Fibroblast of mammary gland (primary cell): ENCODE measurements at regions not wholly inside any gene's neighbourhood (a gene's known extent, or its start where the extent isn't known, plus 50 kb on each side); places are given as distances from the start of the nearest gene placed in this dataset.

ENCODE experiments used
- DNase-seq: peaks from one replicate; pipeline ENCODE4 v3.0.0-alpha.2; 2010; ENCODE audit warnings: low read depth
- H3K4me3 ChIP-seq: 2 replicates; pipeline ENCODE4 v1.5.1; 2011; ENCODE audit warnings: low read depth, mild to moderate bottlenecking, low read length, moderate library complexity; ENCODE audit not compliant: control insufficient read depth
- TF ChIP-seq, protein P1 (sequence below): conservative IDR thresholded peaks from 2 replicates; pipeline ENCODE4 v1.5.1; 2011; ENCODE audit warnings: low read depth, low read length, inconsistent platforms; ENCODE audit not compliant: control insufficient read depth, insufficient read depth

DNA sequence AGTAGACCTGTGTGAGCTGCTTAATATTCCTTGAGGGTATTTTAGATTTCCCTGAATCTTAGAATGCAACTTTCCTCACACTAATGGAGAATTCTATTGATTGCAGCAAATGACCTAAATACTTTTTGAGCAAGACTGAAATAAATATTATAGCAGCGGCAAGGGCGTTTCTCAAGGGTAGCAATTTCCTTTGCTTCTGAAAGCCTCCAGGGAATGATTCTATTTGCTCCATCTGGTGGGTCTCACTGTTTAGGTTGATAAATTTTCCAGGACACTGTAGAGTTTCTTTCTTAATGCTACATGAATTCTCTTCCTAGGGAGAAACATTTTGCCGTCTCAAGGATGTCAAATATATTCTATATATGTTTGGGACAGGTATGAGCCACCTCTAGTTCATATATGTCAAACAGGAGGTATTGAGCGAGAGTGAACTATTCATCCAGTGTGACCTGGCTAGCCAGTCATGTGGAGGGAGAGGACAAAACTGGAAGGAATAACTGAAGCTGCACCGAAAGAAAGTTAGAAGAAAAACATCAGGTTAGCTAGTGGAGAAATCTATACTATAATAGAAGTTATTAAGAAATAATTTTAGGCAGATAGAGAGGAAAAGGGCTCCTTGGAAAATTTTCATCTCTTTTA is 57.9 kb upstream of the FZD8 start:
- DNase-seq: no peak
- TF ChIP-seq, protein P1, sequence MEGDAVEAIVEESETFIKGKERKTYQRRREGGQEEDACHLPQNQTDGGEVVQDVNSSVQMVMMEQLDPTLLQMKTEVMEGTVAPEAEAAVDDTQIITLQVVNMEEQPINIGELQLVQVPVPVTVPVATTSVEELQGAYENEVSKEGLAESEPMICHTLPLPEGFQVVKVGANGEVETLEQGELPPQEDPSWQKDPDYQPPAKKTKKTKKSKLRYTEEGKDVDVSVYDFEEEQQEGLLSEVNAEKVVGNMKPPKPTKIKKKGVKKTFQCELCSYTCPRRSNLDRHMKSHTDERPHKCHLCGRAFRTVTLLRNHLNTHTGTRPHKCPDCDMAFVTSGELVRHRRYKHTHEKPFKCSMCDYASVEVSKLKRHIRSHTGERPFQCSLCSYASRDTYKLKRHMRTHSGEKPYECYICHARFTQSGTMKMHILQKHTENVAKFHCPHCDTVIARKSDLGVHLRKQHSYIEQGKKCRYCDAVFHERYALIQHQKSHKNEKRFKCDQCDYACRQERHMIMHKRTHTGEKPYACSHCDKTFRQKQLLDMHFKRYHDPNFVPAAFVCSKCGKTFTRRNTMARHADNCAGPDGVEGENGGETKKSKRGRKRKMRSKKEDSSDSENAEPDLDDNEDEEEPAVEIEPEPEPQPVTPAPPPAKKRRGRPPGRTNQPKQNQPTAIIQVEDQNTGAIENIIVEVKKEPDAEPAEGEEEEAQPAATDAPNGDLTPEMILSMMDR: no peak
- H3K4me3 ChIP-seq: no peak overlapping the region

DNA sequence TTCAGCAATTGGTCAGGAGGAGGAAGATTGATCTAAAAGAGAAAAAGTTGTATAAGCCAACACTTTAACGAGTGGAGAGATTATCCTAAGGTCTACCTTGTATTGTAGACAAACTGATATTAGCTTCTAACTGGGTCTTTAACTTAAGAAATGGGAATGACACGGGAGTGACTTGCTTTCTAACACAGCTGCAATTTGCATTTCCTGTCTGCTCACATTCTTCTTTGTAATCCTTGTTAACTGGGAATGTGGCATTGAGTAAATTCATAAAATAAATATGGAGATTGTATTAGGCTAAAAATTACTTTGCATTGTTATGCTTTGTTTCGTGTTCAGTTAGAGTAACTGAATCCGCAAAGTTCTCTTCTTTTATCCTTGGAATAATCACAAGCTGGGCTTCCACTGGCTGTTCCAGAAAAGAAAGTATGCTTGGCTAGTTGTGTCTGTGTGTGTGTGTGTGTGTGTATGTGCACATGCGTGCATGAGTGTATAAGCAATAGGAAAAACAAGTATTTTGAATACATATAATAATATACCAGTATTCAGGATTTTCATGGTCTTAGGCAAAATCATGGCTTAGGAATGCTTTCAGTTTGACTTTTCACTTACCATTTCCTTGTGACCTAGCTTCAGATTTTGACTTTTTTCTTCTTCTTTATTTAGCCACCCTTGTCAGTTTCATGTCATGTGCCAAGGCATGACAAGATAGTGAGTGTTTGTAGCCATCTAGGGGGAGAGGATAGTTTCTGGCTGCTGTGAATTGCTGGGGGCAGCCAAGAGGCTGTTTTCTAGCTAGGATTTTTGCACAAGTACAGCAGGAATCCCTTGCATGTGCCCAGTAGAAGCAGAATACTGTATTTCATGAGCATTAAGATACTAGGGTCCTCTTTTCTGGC is 54.5 kb upstream of the FZD8 start:
- TF ChIP-seq, protein P1: no peak
- DNase-seq: no peak
- H3K4me3 ChIP-seq: no peak overlapping the region

DNA sequence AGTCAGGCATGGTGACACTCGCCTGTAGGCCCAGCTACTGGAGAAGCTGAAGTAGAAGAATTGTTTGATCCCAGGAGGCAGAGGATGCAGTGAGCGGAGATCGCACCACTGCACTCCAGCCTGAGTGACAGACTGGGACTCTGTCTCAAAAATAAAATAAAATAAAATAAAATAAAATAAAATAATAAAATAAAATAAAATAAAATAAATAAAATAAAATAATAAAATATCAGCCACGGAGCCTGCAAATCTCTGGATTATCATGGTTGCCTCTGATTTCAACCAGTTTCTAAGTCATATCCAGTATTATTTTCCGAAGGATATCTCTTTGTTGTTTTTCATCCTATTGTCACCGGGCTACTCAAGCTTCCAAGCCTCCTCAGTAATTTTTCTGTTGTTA is 51.7 kb upstream of the FZD8 start:
- TF ChIP-seq, protein P1: no peak
- no peak overlapping the region for H3K4me3 ChIP-seq
- DNase-seq: no peak
